Hepatocyte (in vitro differentiated cells): ENCODE measurements at regions not wholly inside any gene's neighbourhood (a gene's known extent, or its start where the extent isn't known, plus 50 kb on each side); places are given as distances from the start of the nearest gene placed in this dataset.

Source experiments
- DNase-seq: peaks from one replicate; pipeline ENCODE4 v3.0.0-alpha.2; 2016; ENCODE audit warnings: low spot score
- H2AFZ ChIP-seq: fragments of 200-600 bp; sonication (generic); 2 replicates; pipeline ENCODE4 v1.6.0; 2016; ENCODE audit warnings: antibody characterized with exemption, mild to moderate bottlenecking
- H3K27ac ChIP-seq: fragments of 200-600 bp; sonication (generic); 2 replicates; pipeline ENCODE4 v1.5.1; 2016; ENCODE audit warnings: mild to moderate bottlenecking
- H3K27me3 ChIP-seq: fragments of 200-600 bp; sonication (generic); 2 replicates; pipeline ENCODE4 v1.6.1; 2016
- H3K36me3 ChIP-seq: fragments of 200-600 bp; sonication (generic); replicated peaks from 2 replicates; pipeline ENCODE4 v1.5.1; 2016; ENCODE audit warnings: low read depth; ENCODE audit not compliant: insufficient read depth
- H3K4me1 ChIP-seq: fragments of 200-600 bp; sonication (generic); 2 replicates; pipeline ENCODE4 v1.5.1; 2016; ENCODE audit warnings: mild to moderate bottlenecking, moderate library complexity; ENCODE audit not compliant: insufficient read depth
- H3K4me2 ChIP-seq: fragments of 200-600 bp; sonication (generic); 2 replicates; pipeline ENCODE4 v1.6.0; 2016
- H3K4me3 ChIP-seq: fragments of 200-600 bp; sonication (generic); 2 replicates; pipeline ENCODE4 v1.5.1; 2016; ENCODE audit warnings: mild to moderate bottlenecking
- H3K79me2 ChIP-seq: fragments of 200-600 bp; sonication (generic); 2 replicates; pipeline ENCODE4 v1.6.0; 2017; ENCODE audit warnings: mild to moderate bottlenecking
- H3K9me2 ChIP-seq: fragments of 200-600 bp; sonication (generic); replicated peaks from 2 replicates; pipeline ENCODE4 v1.6.0; 2017; ENCODE audit warnings: mild to moderate bottlenecking; ENCODE audit not compliant: insufficient read depth
- H3K9me3 ChIP-seq: fragments of 200-600 bp; sonication (generic); 2 replicates; pipeline ENCODE4 v1.5.1; 2016; ENCODE audit warnings: low read depth, mild to moderate bottlenecking
- H4K20me1 ChIP-seq: fragments of 200-600 bp; sonication (generic); 2 replicates; pipeline ENCODE4 v1.6.0; 2016; ENCODE audit warnings: mild to moderate bottlenecking; ENCODE audit not compliant: insufficient read depth, poor library complexity, severe bottlenecking
- EZH2 ChIP-seq: fragments of 200-600 bp; sonication (generic); IDR thresholded peaks from 2 replicates; pipeline ENCODE4 v1.6.1; 2016; ENCODE audit warnings: antibody characterized with exemption, mild to moderate bottlenecking, borderline replicate concordance
- EZH2phosphoT487 ChIP-seq: fragments of 200-600 bp; sonication (generic); IDR thresholded peaks from one replicate; pipeline ENCODE4 v1.6.1; 2018; ENCODE audit warnings: antibody characterized with exemption, mild to moderate bottlenecking, low read depth, moderate library complexity; ENCODE audit not compliant: unreplicated experiment, severe bottlenecking
- WGBS: methylation state at CpG from one replicate; pipeline ENCODE4 v1.1.6; 2016; ENCODE audit warnings: low lambda C conversion rate; ENCODE audit errors: missing lambda C conversion rate; 5-methylcytosine and 5-hydroxymethylcytosine counted together
- TF ChIP-seq, protein P1 (sequence below): fragments of 200-600 bp; sonication (generic); IDR thresholded peaks from 2 replicates; pipeline ENCODE4 v1.5.1; 2016; ENCODE audit warnings: antibody characterized with exemption, mild to moderate bottlenecking; ENCODE audit not compliant: poor library complexity

DNA sequence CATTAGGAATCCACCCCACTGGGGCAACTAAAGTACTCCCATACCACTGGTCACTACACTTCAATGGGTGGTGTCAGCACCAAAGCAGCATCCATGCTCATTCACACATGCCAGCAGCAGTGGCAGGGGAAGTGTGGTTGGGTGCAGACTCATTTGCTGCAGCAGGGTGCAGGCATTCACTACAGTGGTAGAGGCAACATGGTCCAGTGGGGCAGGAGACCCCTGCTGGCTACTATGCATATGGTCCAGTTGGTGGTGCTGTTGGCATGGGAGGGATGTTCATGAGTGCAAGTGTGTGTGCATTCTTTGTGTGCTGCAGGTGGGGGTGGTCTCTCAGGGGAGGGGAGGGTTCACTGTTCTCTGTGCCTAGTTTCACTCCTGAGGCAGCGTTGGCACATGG is 908.4 kb upstream of the NOVA1 start:
- H4K20me1 ChIP-seq = no peaks in the 10 kb centered on the region
- H3K36me3 ChIP-seq = no peaks in the 10 kb centered on the region
- no peaks in the 10 kb centered on the region for H3K9me2 ChIP-seq
- 86% methylated on average over 1 of the region's 1 CpG for WGBS
- no peaks in the 10 kb centered on the region for H3K27me3 ChIP-seq
- no peak overlapping the region for H3K27ac ChIP-seq
- H3K79me2 ChIP-seq = no peaks in the 10 kb centered on the region
- no peak overlapping the region for H3K4me3 ChIP-seq
- H3K4me2 ChIP-seq = no peak overlapping the region
- no peak for DNase-seq
- no peak for TF ChIP-seq EZH2
- TF ChIP-seq, protein P1, sequence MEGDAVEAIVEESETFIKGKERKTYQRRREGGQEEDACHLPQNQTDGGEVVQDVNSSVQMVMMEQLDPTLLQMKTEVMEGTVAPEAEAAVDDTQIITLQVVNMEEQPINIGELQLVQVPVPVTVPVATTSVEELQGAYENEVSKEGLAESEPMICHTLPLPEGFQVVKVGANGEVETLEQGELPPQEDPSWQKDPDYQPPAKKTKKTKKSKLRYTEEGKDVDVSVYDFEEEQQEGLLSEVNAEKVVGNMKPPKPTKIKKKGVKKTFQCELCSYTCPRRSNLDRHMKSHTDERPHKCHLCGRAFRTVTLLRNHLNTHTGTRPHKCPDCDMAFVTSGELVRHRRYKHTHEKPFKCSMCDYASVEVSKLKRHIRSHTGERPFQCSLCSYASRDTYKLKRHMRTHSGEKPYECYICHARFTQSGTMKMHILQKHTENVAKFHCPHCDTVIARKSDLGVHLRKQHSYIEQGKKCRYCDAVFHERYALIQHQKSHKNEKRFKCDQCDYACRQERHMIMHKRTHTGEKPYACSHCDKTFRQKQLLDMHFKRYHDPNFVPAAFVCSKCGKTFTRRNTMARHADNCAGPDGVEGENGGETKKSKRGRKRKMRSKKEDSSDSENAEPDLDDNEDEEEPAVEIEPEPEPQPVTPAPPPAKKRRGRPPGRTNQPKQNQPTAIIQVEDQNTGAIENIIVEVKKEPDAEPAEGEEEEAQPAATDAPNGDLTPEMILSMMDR = no peak
- TF ChIP-seq EZH2phosphoT487 = no peak
- H3K9me3 ChIP-seq = no peaks in the 10 kb centered on the region
- H2AFZ ChIP-seq = no peak overlapping the region
- no peaks in the 10 kb centered on the region for H3K4me1 ChIP-seq

- TF ChIP-seq EZH2phosphoT487 = no peak
- TF ChIP-seq EZH2 = no peak
- TF ChIP-seq, protein P1 = peak; percentile 55
- Histone ChIP-seq H3K36me3 (no peaks in the 10 kb centered on the region), H4K20me1 (no peaks in the 10 kb centered on the region), H3K9me2 (no peaks in the 10 kb centered on the region), H3K27ac (no peak overlapping the region), H3K27me3 (no peaks in the 10 kb centered on the region), H3K9me3 (no peaks in the 10 kb centered on the region), H3K4me2 (no peak overlapping the region), H3K4me3 (no peak overlapping the region), H3K4me1 (no peaks in the 10 kb centered on the region), H3K79me2 (no peaks in the 10 kb centered on the region), H2AFZ (no peak overlapping the region)
- 20% methylated on average over 1 of the region's 1 CpG for WGBS
- DNase-seq = peak; percentile 44
Measured at GRCh38 chr14:27528328-27528727, 930.5 kb upstream of the NOVA1 start.

DNA sequence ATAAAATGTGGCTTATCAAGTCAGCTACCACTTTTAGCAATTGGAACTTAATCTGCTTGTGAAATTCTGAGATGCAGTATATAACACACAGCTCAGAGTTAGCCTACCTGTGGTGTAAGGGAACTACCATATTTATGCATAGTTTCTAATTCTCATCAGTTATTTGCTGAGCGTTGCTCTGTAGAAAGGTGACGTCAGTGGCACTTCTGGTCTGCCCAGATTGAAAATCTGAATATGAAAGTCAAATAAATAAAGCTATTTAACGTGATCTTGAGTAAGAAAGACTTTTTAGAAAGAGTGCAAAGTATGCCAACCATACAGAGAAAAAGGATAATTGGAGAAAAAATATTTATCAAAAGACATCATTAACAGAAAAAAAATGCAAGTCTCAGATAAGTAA is 938.9 kb upstream of the NOVA1 start:
- TF ChIP-seq EZH2 = no peak
- no peak for TF ChIP-seq EZH2phosphoT487
- TF ChIP-seq, protein P1 = no peak
- Histone ChIP-seq H3K4me1 (no peaks in the 10 kb centered on the region), H3K27me3 (no peaks in the 10 kb centered on the region), H2AFZ (no peak overlapping the region), H3K4me3 (no peak overlapping the region), H4K20me1 (no peaks in the 10 kb centered on the region), H3K9me3 (no peaks in the 10 kb centered on the region), H3K4me2 (no peak overlapping the region), H3K79me2 (no peaks in the 10 kb centered on the region), H3K27ac (no peak overlapping the region), H3K9me2 (no peaks in the 10 kb centered on the region), H3K36me3 (no peaks in the 10 kb centered on the region)
- 86% methylated on average over 3 of the region's 3 CpGs for WGBS
- no peak for DNase-seq

- Histone ChIP-seq H3K9me3 (no peaks in the 10 kb centered on the region), H3K27me3 (no peaks in the 10 kb centered on the region), H3K36me3 (no peaks in the 10 kb centered on the region), H4K20me1 (no peaks in the 10 kb centered on the region), H2AFZ (no peak overlapping the region), H3K27ac (no peak overlapping the region), H3K4me2 (no peak overlapping the region), H3K4me3 (no peak overlapping the region), H3K9me2 (no peaks in the 10 kb centered on the region), H3K4me1 (no peaks in the 10 kb centered on the region), H3K79me2 (no peaks in the 10 kb centered on the region)
- 86% methylated on average over 2 of the region's 2 CpGs for WGBS
- TF ChIP-seq EZH2phosphoT487 (no peak), EZH2 (no peak)
- TF ChIP-seq, protein P1 = no peak
- no peak for DNase-seq
Measured at GRCh38 chr14:27546111-27546510, 948.3 kb upstream of the NOVA1 start.
